Activated CD4-positive, alpha-beta memory T cell treated with anti-CD3 and anti-CD28 coated beads, Interleukin-2, amount 10 ng/mL, durations not matched to agents 7 days and 5 days (primary cell): ENCODE measurements at regions not wholly inside any gene's neighbourhood (a gene's known extent, or its start where the extent isn't known, plus 50 kb on each side); places are given as distances from the start of the nearest gene placed in this dataset.

Experiments
- CTCF ChIA-PET: fragments of 350-600 bp; sonication (Branson Sonifier 250); formaldehyde crosslinking; loops from one replicate; lab custom pipeline; 2021; ENCODE audit warnings: antibody characterized with exemption, inconsistent platforms; lab: Charles Lee
- POLR2A ChIA-PET: fragments of 350-600 bp; sonication (Branson Sonifier 250); formaldehyde crosslinking; loops from one replicate; lab custom pipeline; 2021; ENCODE audit warnings: antibody characterized with exemption; lab: Charles Lee
- DNase-seq: peaks from one replicate; pipeline ENCODE4 v3.0.0-alpha.2; 2020
- H3K27ac Mint-ChIP-seq: one replicate; pipeline ENCODE4 v1.8.0; 2021; ENCODE audit warnings: mild to moderate bottlenecking, mixed read lengths
- H3K27me3 Mint-ChIP-seq: one replicate; pipeline ENCODE4 v1.8.0; 2021; ENCODE audit warnings: mixed read lengths
- H3K36me3 Mint-ChIP-seq: one replicate; pipeline ENCODE4 v1.8.0; 2021; ENCODE audit warnings: low read depth, mixed read lengths
- H3K4me1 Mint-ChIP-seq: one replicate; pipeline ENCODE4 v1.8.0; 2021; ENCODE audit warnings: mixed read lengths
- H3K4me3 Mint-ChIP-seq: one replicate; pipeline ENCODE4 v1.8.0; 2021; ENCODE audit warnings: mild to moderate bottlenecking, mixed read lengths
- H3K9me3 Mint-ChIP-seq: one replicate; pipeline ENCODE4 v1.8.0; 2021; ENCODE audit warnings: mixed read lengths

DNA sequence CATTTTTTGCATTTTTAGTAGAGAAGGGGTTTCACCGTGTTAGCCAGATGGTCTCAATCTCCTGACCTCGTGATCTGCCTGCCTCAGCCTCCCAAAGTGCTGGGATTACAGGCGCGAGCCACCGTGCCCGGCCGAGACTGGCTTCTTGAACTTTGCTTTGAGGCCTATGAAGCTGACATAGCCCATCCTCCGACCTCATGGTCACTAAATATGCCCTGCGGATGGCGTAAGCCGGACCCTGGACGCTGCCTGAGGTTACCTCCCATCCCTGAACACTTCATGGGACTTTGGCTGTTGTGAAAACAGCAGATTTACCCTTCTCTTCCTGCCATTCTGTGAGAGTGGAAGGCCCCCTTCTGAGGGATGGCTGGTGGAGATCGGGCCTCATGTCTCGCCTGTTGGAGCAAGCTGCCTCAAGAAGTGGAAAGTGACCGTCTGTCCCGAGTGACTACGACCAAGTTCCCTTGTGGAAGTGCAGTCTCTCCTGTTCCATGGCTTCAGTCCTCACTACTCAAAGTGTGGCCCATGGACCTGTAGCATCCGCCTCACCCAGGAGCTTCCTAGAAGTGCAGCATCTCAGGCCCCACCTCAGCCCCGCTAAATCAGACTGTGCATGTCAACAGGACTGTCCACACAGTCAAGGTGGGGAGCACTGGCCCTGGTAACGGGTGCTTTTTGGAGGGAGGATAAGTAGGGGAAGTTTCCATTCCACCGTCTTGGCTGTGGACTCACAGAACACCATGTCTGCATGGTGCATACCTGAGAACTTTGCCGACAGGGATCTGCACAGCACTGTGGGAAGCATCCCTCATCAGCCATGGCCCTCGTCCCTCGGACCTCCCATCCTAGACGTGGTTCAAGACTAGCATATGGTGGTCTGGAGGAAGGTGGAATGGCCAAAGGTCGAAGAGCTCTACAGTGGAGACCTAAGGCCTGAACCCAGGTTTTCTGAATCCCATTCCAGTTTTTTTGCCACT lies 210.5 kb upstream of the SHH start:
- Mint-ChIP-seq H3K9me3 (no peaks in the 10 kb centered on the region), H3K27ac (no peak overlapping the region), H3K36me3 (no peaks in the 10 kb centered on the region), H3K4me3 (no peak overlapping the region), H3K4me1 (no peaks in the 10 kb centered on the region), H3K27me3 (no peaks in the 10 kb centered on the region)
- DNase-seq = peak; percentile 7
- ChIA-PET POLR2A (no interaction called here), CTCF (no interaction called here)

DNA sequence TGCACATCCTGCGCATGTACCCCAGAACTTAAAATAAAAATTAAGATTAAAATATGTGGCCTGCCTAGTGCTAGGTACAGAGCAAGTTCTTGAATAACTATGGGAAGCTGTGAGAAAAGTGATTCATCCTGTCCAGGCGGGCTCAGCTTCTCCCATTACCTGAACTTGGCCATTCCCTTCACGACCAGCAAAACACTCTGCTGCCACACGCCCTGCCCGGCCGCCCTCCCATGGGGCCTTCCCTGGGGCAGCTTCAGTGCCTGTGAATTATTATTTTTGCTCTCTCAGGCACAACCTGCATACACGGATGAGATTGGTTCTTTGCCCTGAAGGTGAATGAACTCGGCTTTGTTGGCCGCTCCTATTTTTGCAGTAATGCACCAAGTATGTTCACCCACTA lies 209.2 kb upstream of the SHH start:
- H3K4me3 Mint-ChIP-seq = no peak overlapping the region
- H3K27me3 Mint-ChIP-seq = no peaks in the 10 kb centered on the region
- POLR2A ChIA-PET = no interaction called here
- CTCF ChIA-PET = no interaction called here
- no peaks in the 10 kb centered on the region for H3K36me3 Mint-ChIP-seq
- H3K9me3 Mint-ChIP-seq = no peaks in the 10 kb centered on the region
- H3K27ac Mint-ChIP-seq = no peak overlapping the region
- no peaks in the 10 kb centered on the region for H3K4me1 Mint-ChIP-seq
- DNase-seq = peak; percentile 9

DNA sequence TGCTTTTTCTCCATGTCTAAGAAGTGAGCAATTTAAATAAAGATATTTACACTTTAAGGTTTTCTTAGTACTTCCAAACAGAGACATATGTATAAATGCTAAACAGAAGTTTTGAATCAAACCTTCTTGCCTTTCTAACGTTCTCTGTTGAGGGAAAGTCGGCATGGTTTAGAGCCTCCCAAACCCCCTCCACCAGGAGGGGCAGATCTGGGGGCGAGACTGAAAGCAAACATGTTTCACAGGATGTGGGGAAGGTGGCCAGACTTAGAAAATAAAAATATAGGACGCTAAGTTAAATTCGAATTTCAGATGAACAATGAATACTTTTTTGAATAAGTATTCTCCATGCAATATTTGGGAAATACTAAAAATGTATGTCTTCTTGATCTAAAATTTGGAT lies 208.3 kb upstream of the SHH start:
- POLR2A ChIA-PET = no interaction called here
- no peak overlapping the region for H3K4me3 Mint-ChIP-seq

DNA sequence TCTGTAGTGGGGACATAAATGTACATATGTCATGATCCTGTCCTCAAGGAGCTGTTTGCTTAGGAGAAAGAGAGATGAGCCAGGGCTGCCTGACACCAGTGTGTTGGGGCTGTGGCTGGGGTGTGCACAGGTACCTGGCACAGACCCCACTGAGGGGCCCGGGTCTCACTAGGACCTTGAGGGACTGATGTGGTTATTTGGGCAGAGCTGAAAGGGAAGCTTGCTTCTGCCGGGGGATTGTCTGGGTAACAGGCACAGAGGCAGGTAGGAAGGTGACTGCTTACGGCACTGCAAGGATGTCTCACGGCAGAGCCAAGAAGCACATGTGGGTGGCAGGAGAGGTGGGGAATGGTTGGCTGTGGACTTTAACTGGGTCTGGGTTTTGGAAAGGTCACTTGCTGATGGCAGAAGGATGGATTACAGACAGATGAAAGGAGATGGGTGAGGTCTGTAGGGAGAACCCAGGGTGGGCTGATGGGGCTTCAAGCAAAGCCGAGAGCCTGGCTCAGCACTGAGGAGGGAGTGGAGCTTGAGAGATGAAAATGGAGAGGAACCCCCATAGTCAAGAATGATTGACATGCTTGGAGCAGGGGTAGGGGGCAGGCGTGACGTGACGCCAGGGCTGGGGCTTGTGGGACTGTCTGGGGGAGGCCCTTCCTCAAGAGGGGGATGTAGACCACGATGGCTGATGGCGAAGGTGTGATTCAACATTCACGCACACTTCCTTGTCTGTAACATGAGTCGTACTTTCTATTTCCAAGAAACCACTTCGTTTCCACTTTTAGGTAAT lies 207.7 kb upstream of the SHH start:
- CTCF ChIA-PET = no interaction called here
- H3K36me3 Mint-ChIP-seq = no peaks in the 10 kb centered on the region
- peak; percentile 4 for DNase-seq
- H3K27me3 Mint-ChIP-seq = peaks cover 2% of the 10 kb centered on the region
- no peaks in the 10 kb centered on the region for H3K9me3 Mint-ChIP-seq
- no peak overlapping the region for H3K27ac Mint-ChIP-seq
- no peaks in the 10 kb centered on the region for H3K4me1 Mint-ChIP-seq
- H3K4me3 Mint-ChIP-seq = no peak overlapping the region
- POLR2A ChIA-PET = no interaction called here

More for the DNA sequence above, 208.3 kb upstream of the SHH start:
- H3K27me3 Mint-ChIP-seq = no peaks in the 10 kb centered on the region
- no peaks in the 10 kb centered on the region for H3K4me1 Mint-ChIP-seq
- no peak for DNase-seq
- H3K36me3 Mint-ChIP-seq = no peaks in the 10 kb centered on the region
- H3K9me3 Mint-ChIP-seq = no peaks in the 10 kb centered on the region
- H3K27ac Mint-ChIP-seq = no peak overlapping the region
- CTCF ChIA-PET = no interaction called here

DNA sequence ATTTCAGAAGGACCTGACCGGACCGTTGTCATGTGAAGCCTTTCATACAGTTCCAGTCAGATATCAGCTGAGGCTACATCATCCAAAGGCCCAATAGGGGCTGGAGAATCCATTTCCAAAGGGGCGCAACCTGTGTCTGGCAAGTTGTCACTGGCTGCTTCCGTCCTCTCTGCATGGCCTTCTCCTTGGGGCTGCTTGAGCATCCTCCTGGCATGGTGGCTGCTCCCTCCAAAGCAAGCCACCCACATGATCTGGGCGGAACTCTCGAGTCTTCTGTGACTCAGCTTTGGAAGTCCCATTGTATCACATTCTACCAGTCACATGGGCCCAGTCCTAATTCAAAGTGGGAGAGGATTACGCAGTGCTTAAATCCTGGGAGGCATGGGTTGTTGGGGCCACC lies 207.0 kb upstream of the SHH start:
- peaks cover 1% of the 10 kb centered on the region for H3K9me3 Mint-ChIP-seq
- H3K4me1 Mint-ChIP-seq = peaks cover under 1% of the 10 kb centered on the region
- POLR2A ChIA-PET = no interaction called here
- peaks cover 2% of the 10 kb centered on the region for H3K27me3 Mint-ChIP-seq
- H3K27ac Mint-ChIP-seq = no peak overlapping the region
- peak; percentile 6 for DNase-seq
- CTCF ChIA-PET = no interaction called here
- H3K36me3 Mint-ChIP-seq = no peaks in the 10 kb centered on the region
- no peak overlapping the region for H3K4me3 Mint-ChIP-seq

DNA sequence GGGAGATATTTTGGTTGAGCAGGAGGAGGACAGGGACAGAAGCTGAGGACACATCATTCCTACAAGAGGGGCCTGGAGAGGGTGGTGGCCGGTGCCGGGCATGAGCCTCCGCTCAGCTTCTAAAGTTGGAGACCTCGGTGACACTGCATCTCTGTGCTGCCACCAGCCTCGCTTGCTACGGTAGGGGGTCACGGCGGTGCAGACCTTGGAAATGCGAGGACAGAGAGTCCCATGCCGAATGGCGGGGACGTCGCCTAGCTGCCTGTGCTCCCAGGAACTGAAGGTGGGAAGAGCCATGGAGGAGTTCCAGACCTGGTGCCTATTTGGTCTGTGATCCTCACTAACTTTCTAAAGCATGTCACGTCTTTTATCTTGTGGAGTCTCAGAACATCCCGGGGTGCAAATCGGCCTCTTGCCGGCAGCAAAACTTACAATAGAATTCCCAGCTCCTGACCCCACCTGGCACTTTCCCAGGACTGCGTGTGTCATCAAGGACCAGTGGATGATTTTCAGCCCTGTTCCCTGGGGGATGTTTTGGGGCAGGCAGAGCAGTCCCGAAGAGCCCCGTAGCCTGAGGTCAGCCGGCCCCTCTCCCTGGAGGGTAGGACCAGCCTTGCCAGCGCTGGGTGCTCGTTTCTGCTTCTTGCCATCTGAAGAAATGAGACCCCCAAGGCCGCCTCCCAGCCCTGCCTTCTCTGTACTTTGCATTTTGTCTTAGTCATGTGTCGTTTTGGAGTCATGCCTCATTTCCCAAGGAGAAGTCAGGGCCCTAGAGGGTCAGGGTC lies 205.8 kb upstream of the SHH start:
- Mint-ChIP-seq H3K27ac (no peak overlapping the region), H3K36me3 (no peaks in the 10 kb centered on the region), H3K9me3 (peaks cover 8% of the 10 kb centered on the region), H3K4me1 (peaks cover 3% of the 10 kb centered on the region), H3K27me3 (peaks cover 8% of the 10 kb centered on the region), H3K4me3 (no peak overlapping the region)
- POLR2A ChIA-PET = no interaction called here
- CTCF ChIA-PET = no interaction called here
- DNase-seq = peak; percentile 12

DNA sequence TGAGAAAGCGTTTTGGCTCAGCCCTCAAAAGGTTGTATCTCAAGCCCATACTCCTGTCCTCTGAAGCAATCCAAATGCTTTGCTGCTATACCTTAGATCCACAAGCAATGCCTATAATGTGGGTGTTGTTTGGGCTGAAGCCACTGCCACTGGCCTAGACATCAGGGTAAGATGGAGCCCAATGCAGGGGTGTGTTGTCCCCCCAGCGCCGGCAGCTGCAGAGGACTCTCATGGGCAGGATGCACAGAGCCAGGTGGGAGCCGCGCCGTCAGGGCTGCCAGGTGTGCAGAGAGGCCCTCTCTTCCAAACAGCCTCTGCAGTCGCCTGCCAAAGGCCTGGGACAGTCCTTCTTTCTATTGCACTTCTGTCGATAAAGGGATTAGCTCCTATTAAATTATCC lies 205.2 kb upstream of the SHH start:
- ChIA-PET CTCF (no interaction called here), POLR2A (no interaction called here)
- H3K27me3 Mint-ChIP-seq = peaks cover 8% of the 10 kb centered on the region
- no peaks in the 10 kb centered on the region for H3K36me3 Mint-ChIP-seq
- H3K27ac Mint-ChIP-seq = no peak overlapping the region
- H3K4me3 Mint-ChIP-seq = no peak overlapping the region
- H3K9me3 Mint-ChIP-seq = peaks cover 9% of the 10 kb centered on the region
- H3K4me1 Mint-ChIP-seq = peaks cover 3% of the 10 kb centered on the region
- DNase-seq = peak; percentile 6

DNA sequence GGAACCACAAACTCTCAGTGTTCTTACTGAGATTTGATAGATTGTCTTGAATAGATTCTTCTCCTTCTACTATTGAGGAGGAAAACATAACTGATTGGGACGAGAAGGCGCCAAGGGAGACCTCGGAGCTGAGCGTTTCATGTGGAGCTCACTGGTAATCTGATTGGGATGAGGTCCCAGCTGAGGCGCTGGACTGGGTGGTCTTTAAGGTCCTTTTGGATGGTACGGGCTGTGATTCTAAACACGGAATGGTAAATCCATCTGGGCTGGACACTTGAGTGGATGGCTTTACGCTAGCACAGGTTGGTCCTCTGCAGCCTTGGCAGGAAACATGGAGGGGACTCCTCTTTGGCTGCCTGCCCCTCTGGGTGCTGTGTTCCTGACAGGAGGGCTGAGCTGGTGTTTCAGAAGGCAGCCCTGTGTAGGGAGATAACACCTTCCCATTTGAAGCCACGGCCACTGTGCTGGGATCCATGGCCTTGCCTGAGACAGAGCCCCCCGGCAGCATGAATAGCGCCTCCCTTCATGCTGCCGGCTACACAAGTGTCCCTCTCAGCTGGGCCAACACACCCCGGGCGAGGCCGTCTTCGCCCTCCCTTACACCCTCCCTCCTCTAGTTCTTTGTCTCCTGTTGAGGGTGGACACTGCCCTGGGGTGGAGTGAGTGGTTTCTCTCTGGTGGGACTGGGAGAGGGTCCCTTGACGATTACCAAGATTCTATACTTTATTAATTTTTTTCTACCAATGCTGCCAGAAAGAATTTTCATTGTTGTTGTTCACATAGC lies 203.2 kb upstream of the SHH start:
- no peaks in the 10 kb centered on the region for H3K36me3 Mint-ChIP-seq
- peaks cover 3% of the 10 kb centered on the region for H3K4me1 Mint-ChIP-seq
- no peak overlapping the region for H3K27ac Mint-ChIP-seq
- no peak for DNase-seq
- peaks cover 8% of the 10 kb centered on the region for H3K27me3 Mint-ChIP-seq
- H3K4me3 Mint-ChIP-seq = no peak overlapping the region
- ChIA-PET POLR2A (no interaction called here), CTCF (no interaction called here)
- H3K9me3 Mint-ChIP-seq = peaks cover 9% of the 10 kb centered on the region

DNA sequence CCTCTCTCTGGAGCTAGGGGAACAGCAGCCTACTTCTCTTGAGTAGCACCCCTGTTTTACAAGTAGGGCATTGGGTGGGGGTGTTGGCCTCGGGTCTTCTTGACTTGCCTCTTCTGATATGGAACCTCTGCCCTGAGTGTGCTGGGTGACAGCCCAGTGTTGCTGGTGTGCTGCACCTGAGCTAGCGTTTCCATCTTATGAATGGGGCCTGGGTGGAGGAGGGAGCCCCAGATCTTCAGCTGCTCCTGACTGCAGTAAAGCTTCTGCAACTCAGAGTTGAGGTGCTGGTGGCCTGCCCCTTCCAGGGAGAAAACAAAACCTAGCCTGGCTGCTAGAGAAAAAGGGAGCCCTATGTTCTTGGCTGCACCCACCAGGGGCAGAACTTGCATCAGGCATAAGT lies 202.5 kb upstream of the SHH start:
- Mint-ChIP-seq H3K9me3 (peaks cover 9% of the 10 kb centered on the region), H3K4me3 (no peak overlapping the region), H3K36me3 (no peaks in the 10 kb centered on the region), H3K4me1 (peaks cover 3% of the 10 kb centered on the region), H3K27ac (no peak overlapping the region), H3K27me3 (peaks cover 9% of the 10 kb centered on the region)
- POLR2A ChIA-PET = no interaction called here
- CTCF ChIA-PET = no interaction called here
- DNase-seq = no peak

DNA sequence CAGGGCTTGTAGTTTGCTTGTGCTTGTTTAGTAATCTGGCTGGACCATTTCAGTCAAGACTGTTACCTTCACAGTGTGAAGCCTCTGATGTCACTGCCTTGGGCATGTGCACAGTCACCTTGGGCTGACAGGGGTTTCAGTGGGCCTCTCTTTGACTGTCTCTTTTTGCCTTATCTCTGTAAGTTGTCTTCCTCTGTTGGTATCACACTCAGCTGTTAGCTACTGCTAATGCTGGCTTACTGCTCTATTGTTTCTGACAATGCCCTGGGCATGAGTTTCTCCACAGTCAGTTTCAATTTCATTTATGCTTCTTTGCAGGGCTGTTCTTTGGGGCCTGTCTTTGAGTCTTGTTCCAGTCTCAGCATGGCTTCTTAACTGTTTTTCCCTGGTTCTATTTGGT lies 201.9 kb upstream of the SHH start:
- POLR2A ChIA-PET = no interaction called here
- Mint-ChIP-seq H3K9me3 (peaks cover 11% of the 10 kb centered on the region), H3K27me3 (peaks cover 10% of the 10 kb centered on the region), H3K4me1 (peaks cover 3% of the 10 kb centered on the region), H3K27ac (no peak overlapping the region), H3K4me3 (no peak overlapping the region), H3K36me3 (no peaks in the 10 kb centered on the region)
- peak; percentile 15 for DNase-seq
- CTCF ChIA-PET = no interaction called here

DNA sequence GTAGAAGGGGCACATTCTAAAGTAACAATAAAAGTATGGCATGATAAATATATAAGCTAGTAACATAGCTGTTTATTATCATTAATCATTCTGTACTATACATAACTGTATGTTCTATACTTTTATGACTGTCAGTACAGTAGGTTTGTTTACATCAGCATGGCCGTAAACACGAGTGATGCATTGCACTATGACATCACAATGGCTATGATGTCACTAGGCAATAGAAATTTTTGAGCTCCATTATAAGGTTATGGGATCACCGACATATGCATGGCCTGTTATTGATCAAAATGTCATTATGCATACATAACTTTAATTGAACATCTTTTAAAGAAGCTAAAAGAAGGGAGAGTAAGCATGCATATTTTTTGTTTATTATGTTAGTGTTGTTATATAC lies 200.1 kb upstream of the SHH start:
- Mint-ChIP-seq H3K27me3 (peaks cover 13% of the 10 kb centered on the region), H3K36me3 (no peaks in the 10 kb centered on the region), H3K9me3 (peaks cover 11% of the 10 kb centered on the region), H3K27ac (no peak overlapping the region), H3K4me3 (no peak overlapping the region), H3K4me1 (peaks cover 3% of the 10 kb centered on the region)
- CTCF ChIA-PET = interaction anchor here (1.1 kb wide), 1 partner anchor 50 kb away, joined by 4 read pairs; no protein-coding TSS in a partner anchor
- DNase-seq = no peak
- POLR2A ChIA-PET = no interaction called here

DNA sequence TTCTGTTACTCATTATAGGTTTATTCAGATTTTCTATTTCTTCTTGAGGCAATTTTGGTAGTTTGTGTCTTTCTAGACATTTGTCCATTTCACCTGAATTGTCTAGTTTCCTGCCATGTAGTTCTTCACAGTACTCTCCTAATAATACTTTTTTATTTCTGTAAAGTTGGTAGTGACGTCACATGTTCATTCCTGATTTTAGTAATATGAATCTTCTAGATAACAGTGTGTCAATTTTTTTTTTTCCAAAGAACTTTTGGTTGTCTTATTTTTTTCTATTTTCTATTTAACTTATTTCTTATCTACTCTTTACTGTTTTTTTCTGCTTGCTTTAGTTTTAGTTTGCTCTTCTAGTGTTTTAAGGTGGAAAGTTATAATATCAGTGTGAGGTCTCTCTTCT lies 197.3 kb upstream of the SHH start:
- no peak overlapping the region for H3K4me3 Mint-ChIP-seq
- CTCF ChIA-PET = no interaction called here
- no peak overlapping the region for H3K27ac Mint-ChIP-seq
- no peaks in the 10 kb centered on the region for H3K36me3 Mint-ChIP-seq
- H3K9me3 Mint-ChIP-seq = peaks cover 11% of the 10 kb centered on the region
- POLR2A ChIA-PET = no interaction called here
- H3K27me3 Mint-ChIP-seq = peaks cover 11% of the 10 kb centered on the region
- no peak for DNase-seq
- peaks cover 3% of the 10 kb centered on the region for H3K4me1 Mint-ChIP-seq
